GM19455 (cell line): ENCODE measurements at regions not wholly inside any gene's neighbourhood (a gene's known extent, or its start where the extent isn't known, plus 50 kb on each side); places are given as distances from the start of the nearest gene placed in this dataset.
"Not testable (repeated sequence)": the region's sequence is repeated elsewhere in the genome, so short reads cannot be mapped to it uniquely, and the experiment has no call there.

Experiments used
- ATAC-seq: cut with Tn5 transposase; IDR thresholded peaks from one replicate; pipeline ENCODE4 v1.9.1; 2021; ENCODE audit not compliant: unreplicated experiment

GRCh38 chr5:105685884-105686283, 1984.9 kb downstream of the EFNA5 start:
- no peak for ATAC-seq

GRCh38 chr5:105684799-105685198, 1985.9 kb downstream of the EFNA5 start:
- no peak for ATAC-seq

GRCh38 chr5:105680858-105681475, 1989.8 kb downstream of the EFNA5 start:
- no peak for ATAC-seq

GRCh38 chr5:105677291-105677690, 1993.4 kb downstream of the EFNA5 start:
- ATAC-seq = no peak

- no peak for ATAC-seq
Measured at GRCh38 chr5:105670596-105670995, 2000.1 kb downstream of the EFNA5 start.

- ATAC-seq = no peak
Measured at GRCh38 chr5:105663671-105664070, 2007.1 kb downstream of the EFNA5 start.

- ATAC-seq = no peak
Measured at GRCh38 chr5:105659396-105659795, 2011.3 kb downstream of the EFNA5 start.

- ATAC-seq = no peak
Measured at GRCh38 chr5:105640328-105640727, 2030.4 kb downstream of the EFNA5 start.

GRCh38 chr5:105639511-105639910, 2031.2 kb downstream of the EFNA5 start:
- no peak for ATAC-seq

GRCh38 chr5:105639068-105639467, 2031.7 kb downstream of the EFNA5 start:
- no peak for ATAC-seq

- no peak for ATAC-seq
Measured at GRCh38 chr5:105638437-105638836, 2032.3 kb downstream of the EFNA5 start.

- ATAC-seq = no peak
Measured at GRCh38 chr5:105632043-105632442, 2038.7 kb downstream of the EFNA5 start.

- ATAC-seq = no peak
Measured at GRCh38 chr5:105630803-105631202, 2039.9 kb downstream of the EFNA5 start.

GRCh38 chr5:105619725-105620124, 2051.0 kb downstream of the EFNA5 start:
- no peak for ATAC-seq

- no peak for ATAC-seq
Measured at GRCh38 chr5:105617436-105618215, 2053.1 kb downstream of the EFNA5 start.

GRCh38 chr5:105616599-105616998, 2054.0 kb upstream of the NUDT12 start:
- no peak for ATAC-seq

- ATAC-seq = not testable (repeated sequence)
Measured at GRCh38 chr5:105602406-105602805, 2039.8 kb upstream of the NUDT12 start.

- no peak for ATAC-seq
Measured at GRCh38 chr5:105593011-105593760, 2030.6 kb upstream of the NUDT12 start.

- no peak for ATAC-seq
Measured at GRCh38 chr5:105587963-105588662, 2025.5 kb upstream of the NUDT12 start.

GRCh38 chr5:105581988-105582690, 2019.5 kb upstream of the NUDT12 start:
- no peak for ATAC-seq

GRCh38 chr5:105573575-105573974, 2011.0 kb upstream of the NUDT12 start:
- no peak for ATAC-seq
